RWPE1 (cell line): ENCODE measurements at regions not wholly inside any gene's neighbourhood (a gene's known extent, or its start where the extent isn't known, plus 50 kb on each side); places are given as distances from the start of the nearest gene placed in this dataset.
A peak's percentile ranks its signal among the peaks of the same experiment; 100 is the strongest.

ENCODE experiments used
- CTCF ChIA-PET: fragments of 350-600 bp; sonication (Branson Sonifier 250); formaldehyde crosslinking; extraction: SDS; loops from one replicate; lab custom pipeline; 2021; lab: Yijun Ruan, JAX
- POLR2A ChIA-PET: fragments of 400-600 bp; formaldehyde crosslinking; extraction: SDS; loops from one replicate; lab custom pipeline; 2020; ENCODE audit warnings: antibody characterized with exemption; ENCODE audit not compliant: low non-redundant PET; lab: Yijun Ruan, JAX
- DNase-seq: peaks from one replicate; pipeline ENCODE4 v3.0.0; 2012; ENCODE audit warnings: low spot score
- H3K27ac ChIP-seq: fragments of 450-650 bp; 2 replicates; pipeline ENCODE4 v1.5.1; 2017
- TF ChIP-seq, protein P1 (sequence below): fragments of 450-650 bp; conservative IDR thresholded peaks from 2 replicates; pipeline ENCODE4 v1.5.1; 2017; ENCODE audit warnings: low read depth, mild to moderate bottlenecking

DNA sequence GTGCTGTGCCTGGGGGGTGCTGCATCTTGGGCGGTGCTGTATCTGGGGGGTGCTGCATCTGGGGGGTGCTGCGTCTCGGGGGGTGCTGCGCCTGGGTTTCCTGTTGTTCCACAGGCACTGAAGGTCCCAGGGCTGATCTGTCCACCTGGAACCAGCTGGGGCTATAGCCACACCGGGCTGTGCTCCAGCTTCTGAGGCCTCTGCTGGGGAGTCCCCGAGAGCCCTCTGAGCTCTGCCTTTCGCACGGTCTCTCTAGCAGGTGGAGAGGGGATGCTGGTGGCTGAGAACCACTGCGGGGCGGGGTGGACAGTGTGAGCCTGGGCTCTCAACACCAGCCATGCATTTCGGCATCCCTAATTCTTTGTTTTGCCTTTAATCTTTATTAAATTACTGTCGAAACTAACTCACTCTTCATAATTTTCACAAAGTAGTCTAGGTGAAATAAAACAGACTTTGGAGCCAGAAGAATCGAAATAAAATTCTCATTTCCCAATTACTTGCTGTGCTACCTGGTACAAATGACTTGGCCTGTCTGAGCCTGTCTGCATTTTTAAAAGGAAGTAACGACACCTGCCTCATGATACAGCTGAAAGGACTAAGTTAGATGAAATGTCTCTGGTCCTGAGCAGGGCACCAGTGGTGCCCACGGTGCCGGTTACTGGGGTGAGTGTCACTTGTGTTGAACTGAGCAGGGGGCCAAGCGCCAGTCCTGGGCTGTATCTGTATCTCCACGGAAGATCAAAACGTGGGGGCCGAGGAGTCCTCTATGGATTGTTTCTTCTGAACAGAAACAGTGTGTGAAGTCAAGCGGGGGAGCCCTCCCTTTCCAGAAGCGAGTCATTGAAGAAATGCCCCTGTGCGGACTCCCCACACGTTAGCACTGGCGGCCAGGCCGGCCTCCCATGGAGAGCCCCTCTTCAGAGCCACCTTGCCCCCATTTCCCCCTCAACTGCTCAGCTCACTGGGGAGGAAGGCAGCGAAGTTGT, 142.0 kb downstream of the ASB1 start:
- CTCF ChIA-PET = no interaction called here
- POLR2A ChIA-PET = no interaction called here
- TF ChIP-seq, protein P1, sequence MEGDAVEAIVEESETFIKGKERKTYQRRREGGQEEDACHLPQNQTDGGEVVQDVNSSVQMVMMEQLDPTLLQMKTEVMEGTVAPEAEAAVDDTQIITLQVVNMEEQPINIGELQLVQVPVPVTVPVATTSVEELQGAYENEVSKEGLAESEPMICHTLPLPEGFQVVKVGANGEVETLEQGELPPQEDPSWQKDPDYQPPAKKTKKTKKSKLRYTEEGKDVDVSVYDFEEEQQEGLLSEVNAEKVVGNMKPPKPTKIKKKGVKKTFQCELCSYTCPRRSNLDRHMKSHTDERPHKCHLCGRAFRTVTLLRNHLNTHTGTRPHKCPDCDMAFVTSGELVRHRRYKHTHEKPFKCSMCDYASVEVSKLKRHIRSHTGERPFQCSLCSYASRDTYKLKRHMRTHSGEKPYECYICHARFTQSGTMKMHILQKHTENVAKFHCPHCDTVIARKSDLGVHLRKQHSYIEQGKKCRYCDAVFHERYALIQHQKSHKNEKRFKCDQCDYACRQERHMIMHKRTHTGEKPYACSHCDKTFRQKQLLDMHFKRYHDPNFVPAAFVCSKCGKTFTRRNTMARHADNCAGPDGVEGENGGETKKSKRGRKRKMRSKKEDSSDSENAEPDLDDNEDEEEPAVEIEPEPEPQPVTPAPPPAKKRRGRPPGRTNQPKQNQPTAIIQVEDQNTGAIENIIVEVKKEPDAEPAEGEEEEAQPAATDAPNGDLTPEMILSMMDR = no peak
- H3K27ac ChIP-seq = peak overlapping the region; percentile 69
- DNase-seq = no peak

DNA sequence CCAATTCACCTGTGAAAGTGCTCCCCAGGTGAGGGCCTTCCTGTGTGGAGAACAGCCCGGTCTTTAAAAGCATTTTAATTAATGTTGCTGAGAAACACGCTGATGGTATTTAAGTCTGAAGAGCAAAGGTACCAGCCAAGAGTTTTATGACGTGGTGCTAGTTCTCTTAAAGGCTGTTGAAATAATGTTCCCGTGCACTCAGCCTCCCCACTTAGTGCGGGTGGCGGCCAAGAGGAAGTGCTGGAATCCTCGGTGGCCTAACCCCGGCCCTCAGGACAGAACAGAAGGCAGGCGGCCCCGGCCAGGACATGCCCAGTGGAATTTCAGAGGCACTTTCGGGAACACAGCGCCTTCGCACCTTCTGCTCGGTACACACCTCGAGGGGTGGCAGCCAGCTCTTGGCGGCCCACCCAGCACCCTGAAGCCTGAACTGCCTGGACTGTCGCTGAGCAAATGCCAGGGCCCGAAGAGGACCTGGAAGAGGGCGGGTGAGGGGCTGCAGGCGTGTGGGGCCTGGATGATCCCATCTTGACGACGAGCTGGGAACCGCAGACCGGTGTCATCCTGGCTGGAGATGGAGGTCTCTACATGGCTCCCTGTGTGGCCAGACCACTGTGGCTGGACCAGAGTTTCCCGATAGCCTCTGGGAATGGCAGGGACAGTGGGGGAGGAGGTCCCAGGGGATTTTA, 142.9 kb downstream of the ASB1 start:
- CTCF ChIA-PET = interaction anchor here (0.5 to 1.0 kb wide), 2 partner anchors 11 to 93 kb away, joined by 3 to 7 read pairs; no protein-coding TSS in a partner anchor

DNA sequence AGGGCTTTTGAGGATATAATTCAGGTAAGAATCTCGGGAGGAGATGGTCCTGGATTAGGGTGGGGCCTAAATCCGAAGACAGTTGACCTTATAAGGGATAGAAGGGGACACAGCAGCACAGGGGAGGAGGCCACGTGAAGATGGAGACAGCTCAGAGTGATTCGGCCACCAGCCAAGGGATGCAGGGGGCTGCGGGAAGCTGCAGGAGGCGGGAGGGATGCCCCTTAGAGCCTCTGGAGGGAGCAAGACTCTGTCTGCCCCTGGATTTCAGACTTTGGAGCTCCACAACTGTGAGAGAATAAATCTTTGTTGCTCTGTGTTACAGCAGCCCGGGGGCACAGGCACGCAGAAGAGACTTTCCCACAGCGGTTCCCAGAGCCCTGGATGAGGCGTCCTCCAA, 143.7 kb downstream of the ASB1 start:
- DNase-seq = no peak
- TF ChIP-seq, protein P1 = no peak
- no peak overlapping the region; the same call in 1 of the 2 replicates for H3K27ac ChIP-seq
- POLR2A ChIA-PET = no interaction called here
- CTCF ChIA-PET = interaction anchor here (1.0 kb wide), 1 partner anchor 10 kb away, joined by 3 read pairs; no protein-coding TSS in a partner anchor

More for the DNA sequence above, 142.9 kb downstream of the ASB1 start:
- TF ChIP-seq, protein P1 = no peak
- H3K27ac ChIP-seq = peak overlapping the region; percentile 69
- no peak for DNase-seq
- POLR2A ChIA-PET = no interaction called here

DNA sequence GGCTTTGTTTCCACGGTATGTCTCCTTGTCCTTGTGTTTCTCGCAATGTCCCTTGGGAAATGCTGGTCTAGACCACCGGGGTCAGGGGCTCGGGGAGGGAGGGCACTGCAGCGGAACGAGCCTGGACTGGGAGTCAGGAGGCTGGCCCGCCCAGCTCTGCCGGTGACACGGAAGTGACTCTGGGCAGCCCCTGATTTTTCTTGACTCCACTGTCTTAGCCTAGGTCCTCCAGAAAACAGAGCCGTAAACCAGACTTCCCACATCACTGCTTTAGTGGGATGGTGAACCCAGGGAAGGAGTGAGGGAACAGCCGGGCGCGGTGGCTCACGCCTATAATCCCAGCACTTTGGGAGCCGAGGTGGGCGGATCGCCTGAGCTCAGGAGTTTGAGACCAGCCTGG, 144.2 kb downstream of the ASB1 start:
- no peak for DNase-seq
- H3K27ac ChIP-seq = no peak overlapping the region
- TF ChIP-seq, protein P1 = no peak
- CTCF ChIA-PET = interaction anchor here (0.6 kb wide), 1 partner anchor 709 kb away, joined by 7 read pairs; no protein-coding TSS in a partner anchor
- POLR2A ChIA-PET = no interaction called here

DNA sequence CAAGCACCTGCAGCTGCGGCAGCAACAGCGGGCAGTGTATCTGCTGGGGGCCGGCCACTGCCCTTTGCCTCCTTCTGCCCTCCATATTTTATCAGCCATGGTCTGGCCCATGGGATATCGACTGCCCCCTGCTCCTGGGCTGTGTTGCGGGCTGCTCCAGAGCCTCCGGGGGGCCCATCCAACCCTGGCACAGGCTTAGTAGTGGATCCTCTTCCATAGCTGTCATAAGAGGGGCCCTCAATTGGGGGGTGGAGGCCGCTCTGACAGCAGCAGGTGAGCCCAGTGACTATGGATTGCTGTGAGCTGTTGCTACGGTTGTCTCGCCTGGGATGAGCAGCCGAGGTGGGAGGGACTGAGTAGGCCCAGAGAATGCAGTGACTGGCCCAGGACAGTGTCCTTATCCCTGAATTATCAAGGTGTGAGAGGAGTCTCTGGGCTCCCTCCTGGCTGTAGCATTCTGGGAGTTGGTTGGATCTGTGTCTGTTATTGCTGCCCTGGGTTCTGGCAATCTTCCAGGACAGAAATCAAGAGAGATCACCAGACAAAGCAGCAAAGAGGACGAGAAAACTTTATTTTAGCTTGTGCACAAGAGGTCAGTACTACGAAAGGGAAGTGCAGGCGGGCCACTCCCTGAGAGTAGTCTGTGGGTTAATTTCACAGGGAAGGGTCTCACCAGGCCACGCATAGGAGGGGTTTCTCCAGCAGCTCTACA, 145.1 kb downstream of the ASB1 start:
- DNase-seq = no peak
- TF ChIP-seq, protein P1 = no peak
- H3K27ac ChIP-seq = no peak overlapping the region
- ChIA-PET CTCF (interaction anchor here (1.0 kb wide), 1 partner anchor 83 kb away, joined by 3 read pairs; no protein-coding TSS in a partner anchor), POLR2A (no interaction called here)
